ENCODE measurements at regions not wholly inside any gene's neighbourhood (a gene's known extent, or its start where the extent isn't known, plus 50 kb on each side); places are given as distances from the start of the nearest gene placed in this dataset.

- no peak overlapping the region for H3K4me2 ChIP-seq (ENCODE audit: insufficient read depth, low read length)
- no peak for DNase-seq (ENCODE audit: low read depth, low spot score)
- no peaks in the 10 kb centered on the region for H3K4me1 ChIP-seq (ENCODE audit: control insufficient read depth, extremely low read depth, insufficient read depth, low read length)
- ChIA-PET POLR2A (no interaction called here), CTCF (no interaction called here)
- no peak overlapping the region for H3K4me3 ChIP-seq (replicated peaks in 1 of 3; ENCODE audit: insufficient read depth in 1 of 3, low read depth in 1 of 3, low read length in 3 of 3)
- H4K20me1 ChIP-seq (replicated peaks; ENCODE audit: control insufficient read depth, extremely low read depth, insufficient read depth, low read length) = no peaks in the 10 kb centered on the region
- no TSS peak for BruUV-seq (replicated peaks)
- no peak overlapping the region for H2AFZ ChIP-seq (ENCODE audit: low read depth, low read length)
- dilution Hi-C loops (cut with MboI; ENCODE audit: extremely low pct_ligation_motif_present, low sequenced_read_pairs) = no loop called here
- no peak for FAIRE-seq
- TF ChIP-seq, protein P1, sequence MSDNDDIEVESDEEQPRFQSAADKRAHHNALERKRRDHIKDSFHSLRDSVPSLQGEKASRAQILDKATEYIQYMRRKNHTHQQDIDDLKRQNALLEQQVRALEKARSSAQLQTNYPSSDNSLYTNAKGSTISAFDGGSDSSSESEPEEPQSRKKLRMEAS (IDR thresholded peaks at IDR 0.05; ENCODE audit: insufficient read depth, insufficient read length) = no peak
- TF ChIP-seq JUN (IDR thresholded peaks at IDR 0.05; ENCODE audit: borderline replicate concordance, insufficient read depth, insufficient read length, low read depth) (no peak), POLR2AphosphoS5 (IDR thresholded peaks at IDR 0.05; ENCODE audit: insufficient read depth, low read depth, low read length) (no peak), MYC (IDR thresholded peaks at IDR 0.05; ENCODE audit: low read depth, low read length) (no peak), FOS (IDR thresholded peaks at IDR 0.05; ENCODE audit: borderline replicate concordance, insufficient read depth, low read length) (no peak)
- no peaks in the 10 kb centered on the region for H3K79me2 ChIP-seq (ENCODE audit: control insufficient read depth, insufficient read depth, low read length)
- H3K27me3 ChIP-seq (ENCODE audit: control insufficient read depth in 2 of 2, insufficient read depth in 2 of 2, low read length in 2 of 2) = no peaks in the 10 kb centered on the region
- no peak overlapping the region for H3K27ac ChIP-seq (ENCODE audit: insufficient read depth, low read depth, low read length)
- H3K36me3 ChIP-seq (ENCODE audit: control insufficient read depth in 2 of 2, extremely low read depth in 1 of 2, insufficient read depth in 2 of 2, low read length in 2 of 2) = no peaks in the 10 kb centered on the region
- no peaks in the 10 kb centered on the region for H3K9me1 ChIP-seq (replicated peaks; ENCODE audit: control insufficient read depth, extremely low read depth, insufficient read depth, low read length)
- no peaks in the 10 kb centered on the region for H3K9me3 ChIP-seq (replicated peaks; ENCODE audit: control insufficient read depth, insufficient read depth, low read length)
- H3K9ac ChIP-seq (replicated peaks; ENCODE audit: extremely low read depth, insufficient read depth, low read length) = no peak overlapping the region
- intact Hi-C loops (cut with micrococcal nuclease) = no loop called here
Measured at GRCh38 chr10:8193546-8193945, 139.1 kb downstream of the GATA3 start.

DNA sequence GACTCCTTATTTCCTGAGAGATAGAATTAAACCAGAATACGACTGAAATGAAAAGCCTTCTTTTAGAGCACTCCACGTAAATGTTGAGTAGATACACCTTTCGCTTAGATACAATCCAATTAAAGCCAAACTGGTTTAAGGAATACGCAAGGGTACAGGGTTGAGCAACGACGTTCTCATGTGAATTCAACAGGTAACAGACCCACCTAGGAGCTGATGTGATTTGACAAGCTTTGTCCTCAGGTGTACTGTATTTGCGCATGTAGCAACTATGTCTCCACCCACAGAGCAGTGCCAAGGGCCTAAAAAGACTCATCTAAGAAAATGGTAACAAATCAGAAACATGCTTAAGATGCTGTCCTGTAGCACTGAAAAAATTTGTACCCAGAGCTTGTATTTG is 139.6 kb downstream of the GATA3 start:
- Histone ChIP-seq H3K9me3 (replicated peaks; ENCODE audit: control insufficient read depth, insufficient read depth, low read length) (no peaks in the 10 kb centered on the region), H3K9me1 (replicated peaks; ENCODE audit: control insufficient read depth, extremely low read depth, insufficient read depth, low read length) (no peaks in the 10 kb centered on the region), H2AFZ (ENCODE audit: low read depth, low read length) (no peak overlapping the region), H3K4me3 (replicated peaks in 1 of 3; ENCODE audit: insufficient read depth in 1 of 3, low read depth in 1 of 3, low read length in 3 of 3) (no peak overlapping the region), H3K27me3 (ENCODE audit: control insufficient read depth in 2 of 2, insufficient read depth in 2 of 2, low read length in 2 of 2) (no peaks in the 10 kb centered on the region), H3K4me2 (ENCODE audit: insufficient read depth, low read length) (no peak overlapping the region), H3K4me1 (ENCODE audit: control insufficient read depth, extremely low read depth, insufficient read depth, low read length) (no peaks in the 10 kb centered on the region), H4K20me1 (replicated peaks; ENCODE audit: control insufficient read depth, extremely low read depth, insufficient read depth, low read length) (no peaks in the 10 kb centered on the region), H3K9ac (replicated peaks; ENCODE audit: extremely low read depth, insufficient read depth, low read length) (no peak overlapping the region), H3K36me3 (ENCODE audit: control insufficient read depth in 2 of 2, extremely low read depth in 1 of 2, insufficient read depth in 2 of 2, low read length in 2 of 2) (no peaks in the 10 kb centered on the region), H3K79me2 (ENCODE audit: control insufficient read depth, insufficient read depth, low read length) (no peaks in the 10 kb centered on the region), H3K27ac (ENCODE audit: insufficient read depth, low read depth, low read length) (no peak overlapping the region)
- CTCF ChIA-PET = interaction anchor here (1.0 kb wide), 1 partner anchor 9 kb away, joined by 3 read pairs; no protein-coding TSS in a partner anchor
- no peak for DNase-seq (ENCODE audit: low read depth, low spot score)
- POLR2A ChIA-PET = no interaction called here
- BruUV-seq (replicated peaks) = no TSS peak
- no peak for FAIRE-seq
- intact Hi-C loops (cut with micrococcal nuclease) (no loop called here), dilution Hi-C loops (cut with MboI; ENCODE audit: extremely low pct_ligation_motif_present, low sequenced_read_pairs) (no loop called here)
- TF ChIP-seq JUN (IDR thresholded peaks at IDR 0.05; ENCODE audit: borderline replicate concordance, insufficient read depth, insufficient read length, low read depth) (no peak), POLR2A (IDR thresholded peaks at IDR 0.05; ENCODE audit: low read depth, low read length) (no peak), POLR2AphosphoS5 (IDR thresholded peaks at IDR 0.05; ENCODE audit: insufficient read depth, low read depth, low read length) (no peak), CTCF (IDR thresholded peaks at IDR 0.05; ENCODE audit: extremely low read depth in 1 of 2, insufficient read depth in 1 of 2, low read depth in 1 of 2, low read length in 2 of 2) (no peak), MYC (IDR thresholded peaks at IDR 0.05; ENCODE audit: low read depth, low read length) (no peak), GATA2 (IDR thresholded peaks at IDR 0.05; ENCODE audit: insufficient read depth, insufficient read length, low read depth, low read length) (no peak), EZH2 (IDR thresholded peaks at IDR 0.05; ENCODE audit: borderline replicate concordance, low read depth, low read length, severe bottlenecking) (no peak), FOS (IDR thresholded peaks at IDR 0.05; ENCODE audit: borderline replicate concordance, insufficient read depth, low read length) (no peak)
- TF ChIP-seq, protein P1 (IDR thresholded peaks at IDR 0.05; ENCODE audit: insufficient read depth, insufficient read length) = no peak

Measured in endothelial cell of umbilical vein (primary cell).